Liver (tissue), 2 donors: ENCODE measurements at regions not wholly inside any gene's neighbourhood (a gene's known extent, or its start where the extent isn't known, plus 50 kb on each side); places are given as distances from the start of the nearest gene placed in this dataset.

ENCODE experiments used
- TF ChIP-seq, protein P1 (sequence below): fragments of 150-350 bp; IDR thresholded peaks from 2 replicates; pipeline ENCODE4 v1.5.1; 2017; ENCODE audit warnings: improper control_type of control experiment, low read depth, low read length; ENCODE audit not compliant: missing input control
- TF ChIP-seq, protein P2 (sequence below): IDR thresholded peaks from 2 replicates; pipeline ENCODE4 v1.6.1; 2016; ENCODE audit warnings: antibody characterized with exemption, mild to moderate bottlenecking
- donor health status: healthy.

DNA sequence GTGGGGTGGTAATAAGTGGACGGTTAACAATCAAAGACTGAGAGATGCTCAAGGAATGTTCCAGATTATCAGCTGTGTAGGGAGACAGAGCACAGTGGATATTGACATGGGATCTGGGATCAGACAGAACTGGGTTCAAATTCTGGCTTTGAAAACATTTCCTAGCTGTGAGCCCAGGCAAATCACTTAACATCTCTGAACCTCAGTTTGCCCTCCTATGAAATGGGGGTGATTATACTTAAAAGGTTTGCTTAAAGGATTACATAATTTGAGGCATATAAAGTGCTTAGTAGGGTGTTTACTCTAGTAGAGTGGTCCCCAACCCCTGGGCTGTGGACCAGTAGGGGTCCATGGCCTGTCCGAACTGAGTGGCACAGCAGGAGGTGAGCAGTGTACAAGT is 260.0 kb upstream of the CRY1 start:
- TF ChIP-seq, protein P1, sequence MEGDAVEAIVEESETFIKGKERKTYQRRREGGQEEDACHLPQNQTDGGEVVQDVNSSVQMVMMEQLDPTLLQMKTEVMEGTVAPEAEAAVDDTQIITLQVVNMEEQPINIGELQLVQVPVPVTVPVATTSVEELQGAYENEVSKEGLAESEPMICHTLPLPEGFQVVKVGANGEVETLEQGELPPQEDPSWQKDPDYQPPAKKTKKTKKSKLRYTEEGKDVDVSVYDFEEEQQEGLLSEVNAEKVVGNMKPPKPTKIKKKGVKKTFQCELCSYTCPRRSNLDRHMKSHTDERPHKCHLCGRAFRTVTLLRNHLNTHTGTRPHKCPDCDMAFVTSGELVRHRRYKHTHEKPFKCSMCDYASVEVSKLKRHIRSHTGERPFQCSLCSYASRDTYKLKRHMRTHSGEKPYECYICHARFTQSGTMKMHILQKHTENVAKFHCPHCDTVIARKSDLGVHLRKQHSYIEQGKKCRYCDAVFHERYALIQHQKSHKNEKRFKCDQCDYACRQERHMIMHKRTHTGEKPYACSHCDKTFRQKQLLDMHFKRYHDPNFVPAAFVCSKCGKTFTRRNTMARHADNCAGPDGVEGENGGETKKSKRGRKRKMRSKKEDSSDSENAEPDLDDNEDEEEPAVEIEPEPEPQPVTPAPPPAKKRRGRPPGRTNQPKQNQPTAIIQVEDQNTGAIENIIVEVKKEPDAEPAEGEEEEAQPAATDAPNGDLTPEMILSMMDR, result no peak
- TF ChIP-seq, protein P2, sequence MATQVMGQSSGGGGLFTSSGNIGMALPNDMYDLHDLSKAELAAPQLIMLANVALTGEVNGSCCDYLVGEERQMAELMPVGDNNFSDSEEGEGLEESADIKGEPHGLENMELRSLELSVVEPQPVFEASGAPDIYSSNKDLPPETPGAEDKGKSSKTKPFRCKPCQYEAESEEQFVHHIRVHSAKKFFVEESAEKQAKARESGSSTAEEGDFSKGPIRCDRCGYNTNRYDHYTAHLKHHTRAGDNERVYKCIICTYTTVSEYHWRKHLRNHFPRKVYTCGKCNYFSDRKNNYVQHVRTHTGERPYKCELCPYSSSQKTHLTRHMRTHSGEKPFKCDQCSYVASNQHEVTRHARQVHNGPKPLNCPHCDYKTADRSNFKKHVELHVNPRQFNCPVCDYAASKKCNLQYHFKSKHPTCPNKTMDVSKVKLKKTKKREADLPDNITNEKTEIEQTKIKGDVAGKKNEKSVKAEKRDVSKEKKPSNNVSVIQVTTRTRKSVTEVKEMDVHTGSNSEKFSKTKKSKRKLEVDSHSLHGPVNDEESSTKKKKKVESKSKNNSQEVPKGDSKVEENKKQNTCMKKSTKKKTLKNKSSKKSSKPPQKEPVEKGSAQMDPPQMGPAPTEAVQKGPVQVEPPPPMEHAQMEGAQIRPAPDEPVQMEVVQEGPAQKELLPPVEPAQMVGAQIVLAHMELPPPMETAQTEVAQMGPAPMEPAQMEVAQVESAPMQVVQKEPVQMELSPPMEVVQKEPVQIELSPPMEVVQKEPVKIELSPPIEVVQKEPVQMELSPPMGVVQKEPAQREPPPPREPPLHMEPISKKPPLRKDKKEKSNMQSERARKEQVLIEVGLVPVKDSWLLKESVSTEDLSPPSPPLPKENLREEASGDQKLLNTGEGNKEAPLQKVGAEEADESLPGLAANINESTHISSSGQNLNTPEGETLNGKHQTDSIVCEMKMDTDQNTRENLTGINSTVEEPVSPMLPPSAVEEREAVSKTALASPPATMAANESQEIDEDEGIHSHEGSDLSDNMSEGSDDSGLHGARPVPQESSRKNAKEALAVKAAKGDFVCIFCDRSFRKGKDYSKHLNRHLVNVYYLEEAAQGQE, result no peak
